Loucy (cell line): ENCODE measurements at regions not wholly inside any gene's neighbourhood (a gene's known extent, or its start where the extent isn't known, plus 50 kb on each side); places are given as distances from the start of the nearest gene placed in this dataset.

Experiments used
- EZH2phosphoT487 ChIP-seq: fragments of 200-600 bp; IDR thresholded peaks from 2 replicates; pipeline ENCODE4 v1.6.1; 2018; ENCODE audit warnings: antibody characterized with exemption, mild to moderate bottlenecking, moderate library complexity, borderline replicate concordance
- TF ChIP-seq, protein P1 (sequence below): fragments of 200-600 bp; sonication (generic); conservative IDR thresholded peaks from 2 replicates; pipeline ENCODE4 v1.5.1; 2014; ENCODE audit warnings: mild to moderate bottlenecking, antibody characterized with exemption, low read length

DNA sequence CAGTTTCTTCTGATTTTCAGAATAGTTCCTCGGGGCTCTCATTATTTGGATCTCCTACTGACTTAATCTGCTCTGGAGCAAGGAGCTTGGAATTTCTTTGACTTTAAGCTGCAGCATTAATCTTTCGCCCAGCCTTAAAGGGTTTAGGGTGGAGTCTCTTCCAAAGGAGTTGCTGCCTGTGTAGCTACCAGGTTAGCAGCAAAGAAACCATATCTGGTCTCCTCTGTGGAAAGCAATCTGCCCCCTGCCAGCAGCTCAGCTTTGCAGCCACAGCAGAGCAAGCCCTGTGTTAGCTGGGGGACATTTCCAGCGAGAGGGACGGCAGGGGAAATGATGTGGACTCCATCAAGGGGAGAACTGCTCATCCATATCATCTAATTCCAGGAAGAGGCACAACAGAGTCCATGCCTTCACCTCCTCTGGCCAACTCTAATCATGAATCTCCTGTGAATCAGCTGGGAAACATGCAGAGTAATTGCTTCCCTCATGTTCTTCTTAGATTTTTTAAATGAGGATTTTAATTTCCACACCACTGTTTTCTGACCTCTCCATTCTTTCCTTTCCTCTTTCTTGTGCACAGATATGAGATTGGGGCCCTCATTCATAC, 827.6 kb upstream of the CA10 start:
- TF ChIP-seq, protein P1, sequence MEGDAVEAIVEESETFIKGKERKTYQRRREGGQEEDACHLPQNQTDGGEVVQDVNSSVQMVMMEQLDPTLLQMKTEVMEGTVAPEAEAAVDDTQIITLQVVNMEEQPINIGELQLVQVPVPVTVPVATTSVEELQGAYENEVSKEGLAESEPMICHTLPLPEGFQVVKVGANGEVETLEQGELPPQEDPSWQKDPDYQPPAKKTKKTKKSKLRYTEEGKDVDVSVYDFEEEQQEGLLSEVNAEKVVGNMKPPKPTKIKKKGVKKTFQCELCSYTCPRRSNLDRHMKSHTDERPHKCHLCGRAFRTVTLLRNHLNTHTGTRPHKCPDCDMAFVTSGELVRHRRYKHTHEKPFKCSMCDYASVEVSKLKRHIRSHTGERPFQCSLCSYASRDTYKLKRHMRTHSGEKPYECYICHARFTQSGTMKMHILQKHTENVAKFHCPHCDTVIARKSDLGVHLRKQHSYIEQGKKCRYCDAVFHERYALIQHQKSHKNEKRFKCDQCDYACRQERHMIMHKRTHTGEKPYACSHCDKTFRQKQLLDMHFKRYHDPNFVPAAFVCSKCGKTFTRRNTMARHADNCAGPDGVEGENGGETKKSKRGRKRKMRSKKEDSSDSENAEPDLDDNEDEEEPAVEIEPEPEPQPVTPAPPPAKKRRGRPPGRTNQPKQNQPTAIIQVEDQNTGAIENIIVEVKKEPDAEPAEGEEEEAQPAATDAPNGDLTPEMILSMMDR, result no peak
- TF ChIP-seq EZH2phosphoT487, result no peak
